ENCODE measurements at regions not wholly inside any gene's neighbourhood (a gene's known extent, or its start where the extent isn't known, plus 50 kb on each side); places are given as distances from the start of the nearest gene placed in this dataset.

GRCh38 chr20:11192106-11192505 is 518.3 kb upstream of the JAG1 start:
- WGBS, 2 experiments (ENCODE audit: extremely low coverage in 1 of 2, insufficient coverage in 1 of 2, insufficient read length in 1 of 2, insufficient replicate concordance in 2 of 2, low coverage in 1 of 2, low lambda C conversion rate in 2 of 2, missing lambda C conversion rate in 1 of 2): 86% methylated on average over 1 of the region's 1 CpG; no CpG with 5 or more reads in 1 of the 2 experiments
- H4K91ac ChIP-seq (replicated peaks; ENCODE audit: insufficient read length, low read length): no peak overlapping the region
- ChIA-PET POLR2A (ENCODE audit: partially characterized antibody) (no interaction called here), CTCF (ENCODE audit: partially characterized antibody) (interaction anchor here (0.6 to 6.0 kb wide), 3 partner anchors 14 to 181 kb away, joined by 3 to 40 read pairs (median 6); no protein-coding TSS in a partner anchor)
- DNase-seq (ENCODE audit: low read depth in 1 of 2, low spot score in 2 of 2): no peak
- no peak overlapping the region for H3K14ac ChIP-seq (ENCODE audit: insufficient read length)
- H2BK120ac ChIP-seq (replicated peaks; ENCODE audit: low read depth, low read length): no peak overlapping the region
- H4K5ac ChIP-seq (ENCODE audit: insufficient read length, low read depth, low read length): no peak overlapping the region
- no peaks in the 10 kb centered on the region for H3K79me1 ChIP-seq (ENCODE audit: low read depth, low read length)
- H3K4me1 ChIP-seq (replicated peaks in 1 of 4; ENCODE audit: control insufficient read depth in 3 of 4, insufficient read depth in 4 of 4, low read length in 3 of 4): no peaks in the 10 kb centered on the region
- no peak overlapping the region for H3K27ac ChIP-seq (ENCODE audit: low read depth, low read length)
- no peak overlapping the region for H2AFZ ChIP-seq (ENCODE audit: low read length)
- no peaks in the 10 kb centered on the region for H3K9me3 ChIP-seq (ENCODE audit: insufficient read depth in 2 of 2, low read depth in 1 of 2, low read length in 1 of 2)
- no peak overlapping the region for H3K9ac ChIP-seq (replicated peaks in 1 of 4; ENCODE audit: extremely low read depth in 1 of 4, low read depth in 3 of 4, low read length in 3 of 4)
- no peak overlapping the region for H3K4me3 ChIP-seq (ENCODE audit: extremely low read depth in 1 of 4, insufficient read depth in 2 of 4, low read depth in 3 of 4, low read length in 4 of 4)
- H4K20me1 ChIP-seq (replicated peaks in 1 of 2; ENCODE audit: control insufficient read depth in 1 of 2, insufficient read depth in 2 of 2, low read length in 2 of 2): no peaks in the 10 kb centered on the region
- no peak overlapping the region for H3K18ac ChIP-seq (ENCODE audit: extremely low read depth, low read length)
- H2AK5ac ChIP-seq (ENCODE audit: low read depth, low read length): no peak overlapping the region
- H2BK20ac ChIP-seq (ENCODE audit: low read length): no peak overlapping the region
- H2BK15ac ChIP-seq (ENCODE audit: low read length): no peak overlapping the region
- H3K36me3 ChIP-seq (ENCODE audit: control insufficient read depth in 2 of 4, insufficient read depth in 4 of 4, low read length in 3 of 4): no peaks in the 10 kb centered on the region
- no peak overlapping the region for H4K8ac ChIP-seq (ENCODE audit: extremely low read depth, insufficient read depth, low read length)
- H3K27me3 ChIP-seq (replicated peaks in 1 of 4; ENCODE audit: control insufficient read depth in 3 of 4, extremely low read depth in 1 of 4, insufficient read depth in 3 of 4, low read length in 3 of 4): no peaks in the 10 kb centered on the region
- H3K4ac ChIP-seq (replicated peaks; ENCODE audit: insufficient read length, low read depth, low read length): no peak overlapping the region
- no peak overlapping the region for H3K4me2 ChIP-seq (ENCODE audit: insufficient read depth in 1 of 2, low read depth in 2 of 2, low read length in 2 of 2)
- H3K56ac ChIP-seq (replicated peaks; ENCODE audit: insufficient read length, low read depth, low read length): no peak overlapping the region
- H3K79me2 ChIP-seq (ENCODE audit: control insufficient read depth in 1 of 2, insufficient read depth in 2 of 2, low read length in 2 of 2): no peaks in the 10 kb centered on the region
- no peak for TF ChIP-seq USF2 (IDR thresholded peaks at IDR 0.05; ENCODE audit: low read length)
- no peak for TF ChIP-seq SAP30 (IDR thresholded peaks at IDR 0.05; ENCODE audit: insufficient read depth, insufficient replicate concordance, low read length)
- H2BK5ac ChIP-seq (ENCODE audit: low read depth, low read length): no peak overlapping the region
- no peak overlapping the region for H3K23ac ChIP-seq (ENCODE audit: insufficient read length)
- no peaks in the 10 kb centered on the region for H3K23me2 ChIP-seq (ENCODE audit: low read depth, low read length)
- H2BK12ac ChIP-seq (ENCODE audit: low read depth, low read length): no peak overlapping the region
- FAIRE-seq: no peak

Measured in H1 (cell line).